Frontal cortex (tissue), 3 donors: ENCODE measurements at regions not wholly inside any gene's neighbourhood (a gene's known extent, or its start where the extent isn't known, plus 50 kb on each side); places are given as distances from the start of the nearest gene placed in this dataset.
"Not testable (repeated sequence)": the region's sequence is repeated elsewhere in the genome, so short reads cannot be mapped to it uniquely, and the experiment has no call there.

Experiments
- DNase-seq, 2 donors: peaks; one replicate each; pipeline ENCODE4 v3.0.0; 2012; ENCODE audit warnings: low spot score in 2 of 2
- FAIRE-seq: peaks from 2 replicates; lab custom pipeline; 2012; peaks lifted over from hg19 to GRCh38; lab: Jason Lieb, UNC
- donor health status: control.
- donor health status: control.
- donor health status: control.

GRCh38 chr9:89937051-89937450, 332.2 kb downstream of the GADD45G start:
- FAIRE-seq, result no peak
- DNase-seq, result no peak

DNA sequence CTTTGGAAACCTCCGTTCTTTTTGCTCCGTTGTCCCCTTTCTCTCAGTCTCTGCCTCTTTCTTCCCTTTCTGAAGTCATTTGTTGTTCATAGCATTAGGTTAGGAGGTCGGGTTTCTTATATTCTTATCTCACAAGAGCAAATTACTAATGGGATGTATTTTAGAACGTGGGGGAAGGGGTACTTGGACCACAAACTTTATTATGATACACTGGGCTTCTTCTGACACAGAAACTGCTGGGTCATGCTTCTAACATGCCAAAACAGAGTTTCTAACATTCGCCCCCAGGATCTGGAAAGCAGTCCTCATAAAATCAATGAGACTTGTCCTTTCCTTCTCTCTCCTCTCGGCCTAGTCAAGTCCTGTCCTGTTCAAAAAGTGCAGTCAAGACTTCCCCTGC, 334.4 kb downstream of the GADD45G start:
- DNase-seq (no peak), FAIRE-seq (no peak)

DNA sequence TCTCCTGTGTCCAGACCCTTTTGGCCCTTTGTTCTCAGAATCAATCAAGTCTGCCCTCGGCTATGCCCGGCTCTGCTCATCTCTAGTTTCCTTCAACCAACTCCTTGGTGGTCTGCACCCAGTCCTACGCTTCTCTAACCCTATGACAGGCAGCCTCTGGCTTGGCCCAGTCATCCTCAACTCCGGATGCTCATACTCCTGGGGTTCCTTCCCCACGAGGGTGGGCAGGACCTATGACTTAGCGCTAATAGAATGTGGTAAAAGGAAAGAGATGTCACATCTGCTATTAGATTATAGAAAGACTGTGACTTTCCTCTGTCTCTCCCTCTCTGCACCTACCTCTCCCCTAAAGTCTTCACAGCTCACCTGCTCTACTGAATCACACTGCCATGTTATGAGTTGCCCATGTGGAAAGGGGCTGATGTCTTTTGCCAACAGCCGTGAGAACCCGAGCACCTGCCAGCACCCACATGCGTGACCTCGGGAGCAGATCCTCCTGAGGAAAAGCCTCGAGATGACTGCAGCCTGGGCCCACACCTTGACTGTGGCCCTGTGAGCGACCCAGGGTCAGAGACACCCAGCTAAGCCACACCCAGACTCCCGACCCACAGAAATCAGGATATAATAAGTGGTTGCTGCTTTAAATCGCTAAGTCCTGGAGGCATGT, 334.9 kb downstream of the GADD45G start:
- no peak for FAIRE-seq
- DNase-seq, result no peak

GRCh38 chr9:89940625-89941024, 335.8 kb downstream of the GADD45G start:
- no peak for DNase-seq
- FAIRE-seq, result no peak

GRCh38 chr9:89941875-89942274, 337.1 kb downstream of the GADD45G start:
- FAIRE-seq (no peak), DNase-seq (no peak)

DNA sequence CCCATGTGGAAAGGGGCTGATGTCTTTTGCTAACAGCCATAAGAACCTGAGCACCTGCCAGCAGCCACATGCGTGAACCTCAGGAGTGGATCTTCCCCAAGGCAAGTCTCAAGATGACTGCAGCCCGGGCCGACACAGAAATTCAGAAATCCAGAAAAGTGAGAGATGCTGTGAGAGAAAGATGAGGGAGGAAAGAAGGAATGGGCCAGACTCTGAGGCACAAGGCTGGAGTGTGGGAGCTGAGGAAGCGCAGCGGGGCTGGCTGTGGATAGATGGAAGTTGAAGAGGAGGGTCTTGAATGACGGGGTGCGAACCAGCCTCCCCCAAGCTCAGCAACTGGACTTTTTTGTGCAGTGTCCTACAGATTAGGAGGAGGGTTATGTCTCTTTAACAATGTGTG, 337.8 kb downstream of the GADD45G start:
- DNase-seq (no peak), FAIRE-seq (no peak)

DNA sequence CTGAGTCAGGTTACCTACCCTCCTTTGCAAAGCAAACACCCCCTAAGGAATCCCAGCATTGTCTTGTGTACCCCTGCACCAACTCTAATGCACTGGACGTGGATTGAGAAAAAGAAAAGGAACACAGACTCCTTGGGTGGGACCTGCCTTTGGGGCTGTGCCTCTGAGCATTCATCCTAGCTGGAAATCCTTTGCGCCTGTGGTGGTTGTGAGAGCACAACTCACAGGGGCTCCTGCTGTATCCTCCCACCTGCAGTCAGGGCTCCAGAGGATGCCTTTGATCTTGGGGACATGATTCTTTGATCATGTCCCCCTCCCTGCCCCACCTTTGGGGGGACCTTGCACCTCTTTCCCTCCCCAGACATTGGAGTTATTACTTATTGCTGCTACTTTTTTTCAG, 338.5 kb downstream of the GADD45G start:
- FAIRE-seq, result no peak

GRCh38 chr9:89943728-89944127, 338.9 kb downstream of the GADD45G start:
- DNase-seq, result no peak
- FAIRE-seq, result no peak

More for the DNA sequence above, 338.5 kb downstream of the GADD45G start:
- DNase-seq, result no peak

GRCh38 chr9:89945133-89945532, 340.3 kb downstream of the GADD45G start:
- FAIRE-seq, result no peak
- DNase-seq, result no peak

- FAIRE-seq, result no peak
- DNase-seq, result no peak
Measured at GRCh38 chr9:89946741-89947140, 341.9 kb downstream of the GADD45G start.

DNA sequence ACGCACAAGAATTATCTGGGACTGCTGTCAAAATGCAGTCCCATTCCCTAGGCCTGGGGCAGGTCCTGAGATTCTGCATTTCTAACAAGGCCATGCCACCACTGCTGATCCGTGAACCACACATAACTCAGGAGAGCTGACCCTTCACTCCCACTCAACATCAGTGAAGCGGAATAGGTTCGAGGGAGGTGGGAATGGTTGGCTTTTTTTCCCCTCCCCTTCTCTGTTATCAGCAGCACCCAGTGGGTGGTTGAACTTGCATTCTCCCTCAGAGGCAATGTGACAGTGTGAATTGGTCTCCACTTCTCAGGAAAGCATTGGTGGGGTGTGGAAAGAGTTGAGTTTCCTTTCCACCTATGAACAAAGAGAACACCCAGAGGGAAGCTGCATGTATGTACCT, 344.3 kb downstream of the GADD45G start:
- FAIRE-seq, result no peak
- DNase-seq, result no peak

DNA sequence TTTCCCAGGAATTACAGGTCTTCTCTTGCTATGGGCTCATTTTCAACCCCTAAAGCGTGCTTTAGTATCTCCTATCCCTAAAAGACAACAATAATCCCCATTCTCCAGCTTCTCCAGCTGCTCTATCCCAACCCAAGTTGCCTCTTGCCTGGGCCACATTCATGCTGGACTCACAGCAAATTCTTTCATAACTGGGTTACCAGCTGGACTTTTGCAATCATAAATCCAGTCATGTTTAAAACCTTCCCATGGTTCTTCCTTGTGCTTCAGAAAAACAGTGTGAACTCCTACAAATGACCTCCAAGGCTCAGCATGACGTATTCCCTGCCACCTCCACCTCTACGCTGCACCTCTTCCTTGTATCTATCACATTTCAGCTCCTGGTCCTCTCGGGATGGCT, 346.9 kb downstream of the GADD45G start:
- FAIRE-seq, result no peak
- DNase-seq, result no peak

GRCh38 chr9:89952401-89952800, 347.6 kb downstream of the GADD45G start:
- FAIRE-seq, result no peak
- DNase-seq, result no peak

- not testable (repeated sequence) for DNase-seq, FAIRE-seq
Measured at GRCh38 chr9:89953263-89953662, 348.5 kb downstream of the GADD45G start.

DNA sequence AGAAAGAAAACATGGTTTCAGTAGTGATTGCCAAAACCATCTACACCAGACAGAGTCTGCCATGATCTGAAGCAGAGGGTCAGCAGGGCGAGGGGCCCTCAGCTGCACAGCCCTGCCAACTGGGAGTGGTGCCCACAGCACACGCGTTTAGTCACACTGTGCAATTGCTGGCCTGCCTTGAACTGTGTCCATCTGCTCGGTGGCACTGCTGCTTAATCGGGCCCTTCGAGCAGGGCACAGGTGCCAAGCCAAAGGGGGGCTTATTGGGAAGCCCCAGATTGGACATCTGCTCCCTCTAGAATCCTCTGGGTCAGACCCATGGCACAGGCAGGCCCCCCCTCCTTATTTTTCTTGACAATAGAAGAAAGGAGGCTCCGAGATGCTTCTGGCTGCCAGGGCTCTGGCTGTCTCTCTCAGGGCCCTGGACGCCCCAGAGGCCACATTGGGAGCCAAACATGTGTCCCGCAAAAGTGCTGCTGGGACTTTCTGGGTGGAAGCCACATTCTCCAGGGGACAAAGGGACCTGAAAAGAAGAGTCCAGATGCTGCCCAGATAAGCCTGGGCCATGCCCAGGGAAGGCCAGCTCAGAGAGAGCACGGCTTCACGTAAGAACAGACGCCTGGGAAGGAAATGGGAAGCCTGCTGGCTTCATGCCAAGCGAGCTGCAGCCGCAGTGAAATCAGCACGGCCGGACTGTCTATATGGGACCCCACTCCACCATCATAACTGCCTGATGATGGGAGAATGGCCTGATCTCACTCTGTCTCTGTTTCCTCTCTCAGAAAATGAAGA, 349.2 kb downstream of the GADD45G start:
- DNase-seq, result no peak
- FAIRE-seq, result no peak

DNA sequence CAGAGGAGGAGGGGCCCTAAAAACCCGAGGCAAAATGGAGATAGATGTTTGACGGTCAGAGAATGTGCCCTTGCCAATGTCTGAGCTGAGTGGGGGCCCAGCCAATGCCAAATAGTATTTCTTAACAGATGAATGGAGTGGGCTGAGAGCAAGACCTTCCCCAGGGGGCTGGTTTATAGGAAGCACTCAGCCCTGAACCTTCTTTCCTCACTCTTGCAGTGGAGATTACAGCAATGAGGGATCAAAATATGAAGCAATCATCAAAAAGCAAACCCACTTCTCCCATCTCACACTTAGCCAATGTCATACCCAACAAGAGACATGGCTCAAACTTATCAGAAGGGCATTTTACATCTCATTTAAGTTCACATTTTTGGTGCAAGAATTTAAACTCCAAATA, 350.3 kb downstream of the GADD45G start:
- FAIRE-seq (no peak), DNase-seq (no peak)

GRCh38 chr9:89955626-89956025, 350.8 kb downstream of the GADD45G start:
- DNase-seq, result no peak
- no peak for FAIRE-seq

- no peak for FAIRE-seq
- no peak for DNase-seq
Measured at GRCh38 chr9:89956331-89956730, 351.5 kb downstream of the GADD45G start.

DNA sequence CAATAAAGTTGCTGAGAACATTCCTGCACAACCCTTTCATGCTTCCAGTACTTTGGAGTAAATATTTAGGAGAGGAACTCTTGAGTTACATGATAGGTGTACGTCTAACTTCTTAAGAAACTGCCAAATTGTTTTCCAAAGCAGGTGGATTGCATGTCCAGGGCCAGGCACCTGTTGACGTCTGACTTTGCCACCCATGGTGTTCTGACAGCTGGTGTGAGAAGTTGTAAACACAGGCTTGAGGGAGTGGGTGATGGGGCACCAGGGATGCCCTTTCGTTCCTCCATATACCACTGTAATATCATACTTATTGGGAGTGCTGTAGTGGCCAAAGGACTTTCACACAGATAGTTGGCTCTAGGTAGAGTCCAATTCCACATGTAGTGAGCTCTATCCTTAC, 352.1 kb downstream of the GADD45G start:
- DNase-seq (no peak), FAIRE-seq (no peak)

GRCh38 chr9:89958086-89958485, 353.3 kb downstream of the GADD45G start:
- FAIRE-seq (no peak), DNase-seq (no peak)

GRCh38 chr9:89961616-89962341, 357.0 kb downstream of the GADD45G start:
- FAIRE-seq, result no peak

More at GRCh38 chr9:89961616-89962341, 357.0 kb downstream of the GADD45G start:
- DNase-seq, result no peak
